ENCODE measurements at regions not wholly inside any gene's neighbourhood (a gene's known extent, or its start where the extent isn't known, plus 50 kb on each side); places are given as distances from the start of the nearest gene placed in this dataset.

DNA sequence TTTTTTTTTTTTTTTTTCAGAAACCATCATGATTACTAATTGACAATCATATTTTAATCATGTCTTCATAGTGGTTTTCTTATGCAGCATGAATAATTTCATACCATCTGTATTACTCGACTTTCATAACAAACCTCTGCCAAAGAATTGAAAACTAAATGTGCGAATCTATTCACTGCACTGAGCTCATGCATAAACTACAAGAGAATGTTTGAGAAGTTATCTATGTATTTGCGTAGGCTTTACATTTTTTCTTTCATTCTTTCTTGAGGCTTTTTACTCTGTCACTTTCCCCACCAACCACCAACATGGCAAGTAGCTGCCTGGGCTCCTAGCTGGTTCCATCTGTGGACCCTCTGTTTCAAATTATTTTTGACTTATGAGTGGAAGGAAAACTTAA is 1761.0 kb downstream of the STIM2 start:
- no peak for TF ChIP-seq ZNF274 (IDR thresholded peaks at IDR 0.05; ENCODE audit: low read depth, low read length)
- no peak for TF ChIP-seq YY1 (IDR thresholded peaks at IDR 0.05; ENCODE audit: insufficient read depth, insufficient read length)

Measured in NT2/D1 (cell line).